Endothelial cell of umbilical vein (primary cell): ENCODE measurements at regions not wholly inside any gene's neighbourhood (a gene's known extent, or its start where the extent isn't known, plus 50 kb on each side); places are given as distances from the start of the nearest gene placed in this dataset.

ENCODE experiments used
- BruUV-seq: library from RNA; stranded (reverse); fragments of 400-500 nt; replicated peaks from 2 replicates; lab custom pipeline; 2021; lab: Mats Ljungman, UMichigan
- CTCF ChIA-PET: fragments of 300-600, 350-600 bp; sonication (Branson Sonifier 250); formaldehyde crosslinking; loops from one replicate; lab custom pipeline; 2021; ENCODE audit warnings: antibody characterized with exemption, inconsistent platforms; lab: Charles Lee
- POLR2A ChIA-PET: fragments of 300-600, 350-600 bp; sonication (Branson Sonifier 250); formaldehyde crosslinking; loops from one replicate; lab custom pipeline; 2021; ENCODE audit warnings: antibody characterized with exemption, inconsistent platforms; lab: Charles Lee
- DNase-seq: peaks from one replicate; pipeline ENCODE4 v3.0.0-alpha.2; 2011; ENCODE audit warnings: low read depth, low spot score
- FAIRE-seq: peaks from 2 replicates; lab custom pipeline; 2011; peaks lifted over from hg19 to GRCh38; lab: Jason Lieb, UNC
- H2AFZ ChIP-seq: 2 replicates; pipeline ENCODE4 v1.6.0; 2012; ENCODE audit warnings: low read depth, low read length, control low read depth, inconsistent platforms
- H3K27ac ChIP-seq: 2 replicates; pipeline ENCODE4 v1.5.1; 2011; ENCODE audit warnings: low read depth, mild to moderate bottlenecking, control low read depth, low read length, moderate library complexity; ENCODE audit not compliant: insufficient read depth
- H3K27me3 ChIP-seq, 2 experiments: 2 replicates each; pipeline versions ENCODE4 v1.6.0 to v1.6.1; 2011; ENCODE audit warnings: low read length in 2 of 2, mixed read lengths in 1 of 2; ENCODE audit not compliant: control insufficient read depth in 2 of 2, insufficient read depth in 2 of 2
- H3K36me3 ChIP-seq, 2 experiments: 2 replicates in 1 of 2; 3 replicates in 1 of 2; pipeline ENCODE4 v1.5.1; 2011; ENCODE audit warnings: low read length in 2 of 2, mild to moderate bottlenecking in 1 of 2, moderate library complexity in 1 of 2; ENCODE audit not compliant: control insufficient read depth in 2 of 2, insufficient read depth in 2 of 2; ENCODE audit errors: extremely low read depth in 1 of 2
- H3K4me1 ChIP-seq: 3 replicates; pipeline ENCODE4 v1.5.1; 2011; ENCODE audit warnings: mild to moderate bottlenecking, low read length; ENCODE audit not compliant: control insufficient read depth, insufficient read depth; ENCODE audit errors: extremely low read depth
- H3K4me2 ChIP-seq: 2 replicates; pipeline ENCODE4 v1.6.1; 2011; ENCODE audit warnings: low read length, control low read depth, mixed read lengths; ENCODE audit not compliant: insufficient read depth
- H3K4me3 ChIP-seq, 3 experiments: fragments of 200-600 bp in 1 of 3; sonication (generic), shearing (Covaris generic) in 1 of 3; replicated peaks in 1 of 3; 2 replicates each; pipeline ENCODE4 v1.5.1; 2011 to 2016; ENCODE audit warnings: control low read depth in 3 of 3, low read length in 3 of 3, mild to moderate bottlenecking in 2 of 3, inconsistent platforms in 1 of 3, low read depth in 1 of 3, moderate library complexity in 1 of 3; ENCODE audit not compliant: insufficient read depth in 1 of 3
- H3K79me2 ChIP-seq: 2 replicates; pipeline ENCODE4 v1.6.0; 2012; ENCODE audit warnings: low read length, inconsistent platforms; ENCODE audit not compliant: control insufficient read depth, insufficient read depth
- H3K9ac ChIP-seq: replicated peaks from 2 replicates; pipeline ENCODE3; 2011; ENCODE audit warnings: low read length, control low read depth; ENCODE audit not compliant: insufficient read depth; ENCODE audit errors: extremely low read depth
- H3K9me1 ChIP-seq: replicated peaks from 3 replicates; pipeline ENCODE4 v1.6.0; 2011; ENCODE audit warnings: mild to moderate bottlenecking, low read length; ENCODE audit not compliant: control insufficient read depth, insufficient read depth; ENCODE audit errors: extremely low read depth
- H3K9me3 ChIP-seq: replicated peaks from 2 replicates; pipeline ENCODE4 v1.5.1; 2012; ENCODE audit warnings: low read length, inconsistent platforms; ENCODE audit not compliant: control insufficient read depth, insufficient read depth
- H4K20me1 ChIP-seq: replicated peaks from 2 replicates; pipeline ENCODE3; 2011; ENCODE audit warnings: mild to moderate bottlenecking, low read length; ENCODE audit not compliant: control insufficient read depth, insufficient read depth; ENCODE audit errors: extremely low read depth
- EZH2 ChIP-seq: IDR thresholded peaks from 2 replicates; pipeline ENCODE4 v1.6.1; 2012; ENCODE audit warnings: borderline replicate concordance, low read depth, mild to moderate bottlenecking, moderate library complexity, low read length, inconsistent platforms; ENCODE audit not compliant: severe bottlenecking
- FOS ChIP-seq: IDR thresholded peaks from 2 replicates; pipeline ENCODE4 v1.6.1; 2011; ENCODE audit warnings: mild to moderate bottlenecking, low read length, moderate library complexity, borderline replicate concordance; ENCODE audit not compliant: insufficient read depth
- GATA2 ChIP-seq: IDR thresholded peaks from 2 replicates; pipeline ENCODE4 v1.7.0; 2011; ENCODE audit warnings: low read depth, mild to moderate bottlenecking, moderate library complexity, mixed read lengths, low read length; ENCODE audit not compliant: insufficient read length, insufficient read depth
- JUN ChIP-seq: IDR thresholded peaks from 2 replicates; pipeline ENCODE4 v1.6.1; 2011; ENCODE audit warnings: borderline replicate concordance, low read depth; ENCODE audit not compliant: insufficient read length, insufficient read depth
- MAX ChIP-seq: IDR thresholded peaks from 2 replicates; pipeline ENCODE4 v1.6.1; 2011; ENCODE audit not compliant: insufficient read depth, insufficient read length
- MYC ChIP-seq: IDR thresholded peaks from one replicate; pipeline ENCODE4 v1.6.1; 2011; ENCODE audit warnings: mild to moderate bottlenecking, low read depth, low read length
- POLR2A ChIP-seq: IDR thresholded peaks from 2 replicates; pipeline ENCODE4 v1.6.1; 2012; ENCODE audit warnings: low read depth, mild to moderate bottlenecking, control low read depth, low read length
- POLR2AphosphoS5 ChIP-seq: IDR thresholded peaks from 2 replicates; pipeline ENCODE4 v1.6.1; 2012; ENCODE audit warnings: low read depth, mild to moderate bottlenecking, control low read depth, low read length, moderate library complexity; ENCODE audit not compliant: insufficient read depth
- dilution Hi-C: fragments of 300-500 bp; cut with MboI; formaldehyde crosslinking; loops from one replicate; pipeline ENCODE4 v1.15.0; 2019; ENCODE audit warnings: low sequenced_read_pairs; ENCODE audit not compliant: extremely low pct_ligation_motif_present
- intact Hi-C: fragments of 100-400 bp; cut with micrococcal nuclease; formaldehyde crosslinking; loops from one replicate; pipeline ENCODE4 v1.10.0; 2022
- TF ChIP-seq, protein P1 (sequence below), 2 donors: IDR thresholded peaks; 1 replicate in 1 of 2; 2 replicates in 1 of 2; pipeline ENCODE4 v1.5.1; 2011; ENCODE audit warnings: low read length in 2 of 2, mild to moderate bottlenecking in 2 of 2, moderate library complexity in 2 of 2, control low read depth in 1 of 2, inconsistent platforms in 1 of 2, low read depth in 1 of 2; ENCODE audit not compliant: insufficient read depth in 1 of 2; ENCODE audit errors: extremely low read depth in 1 of 2

GRCh38 chr15:93308026-93308690, 219.1 kb upstream of the RGMA start:
- no TSS peak for BruUV-seq
- CTCF ChIA-PET, result no interaction called here
- Histone ChIP-seq H3K4me3 (no peak overlapping the region), H3K79me2 (no peaks in the 10 kb centered on the region), H3K36me3 (no peaks in the 10 kb centered on the region), H3K27me3 (no peaks in the 10 kb centered on the region), H3K4me2 (no peak overlapping the region), H3K9ac (no peak overlapping the region), H3K9me3 (peaks cover 3% of the 10 kb centered on the region), H4K20me1 (no peaks in the 10 kb centered on the region), H3K9me1 (no peaks in the 10 kb centered on the region), H3K4me1 (no peaks in the 10 kb centered on the region), H3K27ac (no peak overlapping the region), H2AFZ (no peak overlapping the region)
- intact Hi-C loops (no loop called here), dilution Hi-C loops (no loop called here)
- POLR2A ChIA-PET, result no interaction called here
- DNase-seq (no peak), FAIRE-seq (no peak)
- no peak for TF ChIP-seq GATA2
- no peak for TF ChIP-seq JUN
- TF ChIP-seq FOS, result no peak
- TF ChIP-seq EZH2, result no peak
- no peak for TF ChIP-seq POLR2A
- TF ChIP-seq MAX, result no peak
- TF ChIP-seq POLR2AphosphoS5, result no peak
- no peak for TF ChIP-seq MYC

GRCh38 chr15:93307513-93307912, 218.5 kb upstream of the RGMA start:
- POLR2A ChIA-PET, result no interaction called here
- intact Hi-C loops, result no loop called here
- H3K27ac ChIP-seq, result no peak overlapping the region
- H3K27me3 ChIP-seq, result no peaks in the 10 kb centered on the region
- H2AFZ ChIP-seq, result no peak overlapping the region
- H3K36me3 ChIP-seq, result no peaks in the 10 kb centered on the region
- no TSS peak for BruUV-seq
- no peaks in the 10 kb centered on the region for H3K9me1 ChIP-seq
- H3K4me2 ChIP-seq, result no peak overlapping the region
- FAIRE-seq (no peak), DNase-seq (no peak)
- TF ChIP-seq POLR2A (no peak), FOS (no peak), EZH2 (no peak), MYC (no peak), GATA2 (no peak), MAX (no peak), POLR2AphosphoS5 (no peak), JUN (no peak)
- TF ChIP-seq, protein P1, sequence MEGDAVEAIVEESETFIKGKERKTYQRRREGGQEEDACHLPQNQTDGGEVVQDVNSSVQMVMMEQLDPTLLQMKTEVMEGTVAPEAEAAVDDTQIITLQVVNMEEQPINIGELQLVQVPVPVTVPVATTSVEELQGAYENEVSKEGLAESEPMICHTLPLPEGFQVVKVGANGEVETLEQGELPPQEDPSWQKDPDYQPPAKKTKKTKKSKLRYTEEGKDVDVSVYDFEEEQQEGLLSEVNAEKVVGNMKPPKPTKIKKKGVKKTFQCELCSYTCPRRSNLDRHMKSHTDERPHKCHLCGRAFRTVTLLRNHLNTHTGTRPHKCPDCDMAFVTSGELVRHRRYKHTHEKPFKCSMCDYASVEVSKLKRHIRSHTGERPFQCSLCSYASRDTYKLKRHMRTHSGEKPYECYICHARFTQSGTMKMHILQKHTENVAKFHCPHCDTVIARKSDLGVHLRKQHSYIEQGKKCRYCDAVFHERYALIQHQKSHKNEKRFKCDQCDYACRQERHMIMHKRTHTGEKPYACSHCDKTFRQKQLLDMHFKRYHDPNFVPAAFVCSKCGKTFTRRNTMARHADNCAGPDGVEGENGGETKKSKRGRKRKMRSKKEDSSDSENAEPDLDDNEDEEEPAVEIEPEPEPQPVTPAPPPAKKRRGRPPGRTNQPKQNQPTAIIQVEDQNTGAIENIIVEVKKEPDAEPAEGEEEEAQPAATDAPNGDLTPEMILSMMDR (IDR thresholded peaks at IDR 0.05; ENCODE audit: extremely low read depth in 1 of 2, insufficient read depth in 1 of 2, low read depth in 1 of 2, low read length in 2 of 2), result no peak
- H3K4me1 ChIP-seq, result no peaks in the 10 kb centered on the region
- CTCF ChIA-PET, result no interaction called here
- dilution Hi-C loops, result no loop called here
- no peaks in the 10 kb centered on the region for H3K79me2 ChIP-seq
- H3K9me3 ChIP-seq, result peaks cover 3% of the 10 kb centered on the region
- no peaks in the 10 kb centered on the region for H4K20me1 ChIP-seq
- H3K4me3 ChIP-seq, result no peak overlapping the region
- no peak overlapping the region for H3K9ac ChIP-seq
